AG08396 (cell line): ENCODE measurements at regions not wholly inside any gene's neighbourhood (a gene's known extent, or its start where the extent isn't known, plus 50 kb on each side); places are given as distances from the start of the nearest gene placed in this dataset.

Experiments used
- DNase-seq: peaks from one replicate; pipeline ENCODE4 v3.0.0; 2012; ENCODE audit warnings: low spot score, mixed read lengths

DNA sequence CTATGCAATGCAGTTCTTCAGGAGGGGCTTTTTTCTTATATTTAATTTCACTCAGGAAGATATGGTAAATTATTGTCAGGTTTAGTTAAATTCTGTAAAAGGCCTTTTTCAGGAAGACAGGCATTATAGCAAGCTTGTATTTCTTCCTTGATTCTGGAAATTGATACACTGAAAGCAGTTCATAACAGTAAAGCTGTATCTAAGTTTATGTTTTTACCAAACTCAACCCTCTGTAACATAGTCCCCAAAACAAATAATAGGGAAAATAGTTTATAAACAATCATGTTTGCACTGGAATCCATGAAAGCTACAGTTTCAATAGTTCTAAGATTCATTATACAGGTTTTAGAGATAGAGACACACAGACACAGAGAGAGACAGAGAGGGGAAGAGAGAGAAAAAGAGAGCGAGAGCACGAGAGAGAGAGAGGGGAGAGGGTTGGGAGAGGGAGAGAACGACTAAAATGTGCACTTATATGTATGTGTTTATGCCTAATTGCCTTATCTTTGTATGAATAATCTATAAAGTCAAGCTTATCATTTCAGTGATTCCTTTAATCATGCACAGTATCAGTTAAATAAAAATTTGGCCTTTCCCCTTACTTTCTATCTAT is 454.4 kb downstream of the RFPL4B start:
- DNase-seq, result no peak

DNA sequence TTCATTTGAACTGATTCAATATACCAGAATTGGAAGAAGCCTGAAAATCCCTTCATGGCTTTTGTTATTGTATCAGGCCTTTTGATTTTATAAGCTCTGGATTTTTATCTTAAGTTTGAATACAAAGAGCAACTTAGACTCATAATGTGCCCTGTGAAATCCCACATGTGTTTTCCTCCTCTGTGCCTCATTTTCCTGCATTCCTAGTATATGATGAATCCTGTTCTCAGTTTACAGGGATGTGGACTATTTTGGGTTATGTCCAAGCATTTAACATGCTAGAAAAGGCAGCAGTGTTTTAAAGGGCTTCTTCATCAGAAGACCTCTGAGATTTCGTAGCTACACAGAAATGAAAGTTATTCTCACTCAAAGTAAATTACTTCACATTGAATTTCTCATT is 455.0 kb downstream of the RFPL4B start:
- DNase-seq, result peak; percentile 53

DNA sequence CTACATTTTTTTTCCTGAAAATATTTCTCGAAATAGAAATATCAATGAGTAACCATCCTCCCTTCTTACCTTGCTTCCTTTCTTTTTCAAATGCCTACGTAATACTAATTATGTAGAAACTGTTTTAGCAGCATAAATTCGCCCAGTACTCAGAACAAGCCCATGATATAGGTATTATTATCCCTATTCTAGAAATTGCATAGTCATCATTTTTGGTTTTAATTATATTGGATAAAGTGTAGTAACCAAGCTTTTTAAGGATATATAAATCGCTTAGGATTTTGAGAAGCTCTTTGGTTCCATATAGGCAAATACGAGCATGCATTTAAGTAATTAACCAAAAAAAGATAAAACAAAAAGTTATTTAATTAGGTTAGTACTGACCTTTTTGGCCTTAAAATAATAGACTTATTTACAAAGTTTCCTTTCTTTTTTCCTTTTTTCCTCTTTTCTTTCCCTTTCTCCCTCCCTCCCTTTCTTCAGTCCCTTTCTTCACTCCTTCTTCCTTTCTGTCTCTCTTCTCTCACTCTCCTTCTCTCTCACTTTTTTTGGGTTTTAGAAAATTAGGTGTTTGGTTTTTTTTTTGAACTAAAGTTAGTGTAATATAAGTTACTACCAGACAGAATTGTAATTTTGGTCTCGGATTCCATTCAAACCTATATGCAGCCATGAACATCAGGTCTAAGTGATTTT is 457.7 kb downstream of the RFPL4B start:
- DNase-seq, result no peak

DNA sequence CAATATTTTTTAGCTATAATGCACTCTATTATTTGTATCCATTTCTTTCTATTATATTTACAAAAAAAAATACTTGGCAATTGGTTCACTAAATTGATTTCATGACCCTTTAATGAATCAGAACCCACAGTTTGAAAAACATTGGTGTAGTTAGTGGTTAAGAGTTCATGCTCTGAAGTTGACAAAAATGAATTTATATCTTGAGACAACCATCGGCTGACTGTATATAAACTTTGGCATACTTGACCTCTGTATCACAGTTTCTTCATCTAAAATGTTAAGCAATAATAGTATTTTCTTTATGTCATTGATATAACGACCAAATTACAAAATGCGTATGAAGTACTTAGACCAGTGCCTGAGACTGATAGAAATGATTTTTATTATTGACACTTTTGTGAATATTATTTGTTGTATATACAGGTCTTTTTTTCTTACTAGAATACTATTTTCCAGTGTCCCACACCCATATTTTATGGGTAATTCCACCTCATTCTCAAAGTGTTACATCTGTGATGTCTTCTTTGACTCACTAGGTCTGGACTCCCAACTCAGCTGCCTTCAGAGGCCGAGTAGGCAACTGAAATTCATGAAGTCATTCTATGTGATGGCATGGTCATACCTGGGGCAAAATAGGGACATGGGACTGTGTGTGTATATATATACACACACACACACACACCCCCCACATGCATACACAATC is 459.2 kb downstream of the RFPL4B start:
- DNase-seq, result peak; percentile 39

DNA sequence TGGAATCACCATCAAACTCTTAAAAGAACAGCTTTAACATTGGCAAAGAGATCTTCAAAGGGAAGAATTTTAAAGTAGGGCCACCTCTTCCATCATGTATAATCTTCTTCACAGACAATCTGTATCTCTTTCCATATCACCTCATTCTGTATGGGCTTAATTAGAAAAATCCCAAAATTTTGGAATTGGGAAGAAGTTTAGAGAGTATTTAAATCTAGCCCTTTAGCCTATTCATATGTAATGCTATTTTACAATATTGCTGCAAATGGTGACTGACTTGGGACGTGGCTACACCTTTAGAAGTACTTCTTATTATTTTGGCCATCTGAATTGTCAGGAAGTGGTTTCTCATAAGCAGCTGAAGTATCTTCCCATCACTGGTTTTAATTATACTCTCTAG is 474.3 kb downstream of the RFPL4B start:
- no peak for DNase-seq

DNA sequence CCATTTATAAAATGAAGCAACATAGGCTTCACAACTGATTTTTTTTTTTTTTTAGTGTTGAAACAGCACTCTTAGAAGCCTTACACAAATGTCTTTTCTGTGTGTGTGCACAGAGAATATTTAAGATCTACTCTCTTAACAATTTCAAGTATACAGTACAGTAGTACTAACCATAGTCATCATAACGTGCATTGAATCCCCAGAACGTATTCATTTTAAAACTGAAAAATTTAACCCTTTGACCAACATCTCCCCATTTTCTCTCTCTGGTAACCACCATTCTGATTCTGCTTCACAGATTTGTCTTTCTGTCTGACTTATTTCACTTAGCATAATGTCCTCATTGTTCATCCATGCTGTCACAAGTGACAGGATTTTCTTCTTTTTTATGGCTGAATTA is 475.6 kb downstream of the RFPL4B start:
- DNase-seq, result no peak

DNA sequence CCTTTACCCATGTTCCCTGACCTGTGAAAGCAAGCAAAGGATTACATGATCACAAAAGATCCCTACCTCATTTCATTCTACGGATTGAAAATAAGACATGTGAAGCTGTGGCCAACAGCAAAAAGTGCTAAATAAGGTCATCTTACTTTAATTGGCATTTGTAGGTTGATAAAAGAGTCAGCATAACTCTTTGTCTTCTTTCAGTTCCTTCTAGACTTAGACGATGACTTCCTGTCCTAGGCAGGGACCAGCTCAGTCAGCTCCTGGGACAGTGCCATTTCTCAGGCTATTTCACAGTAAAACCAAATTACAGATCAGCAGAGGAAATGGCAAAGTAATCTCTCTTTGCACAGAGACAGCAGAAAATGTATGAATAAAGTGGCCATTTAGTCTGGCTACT is 480.7 kb downstream of the RFPL4B start:
- no peak for DNase-seq

DNA sequence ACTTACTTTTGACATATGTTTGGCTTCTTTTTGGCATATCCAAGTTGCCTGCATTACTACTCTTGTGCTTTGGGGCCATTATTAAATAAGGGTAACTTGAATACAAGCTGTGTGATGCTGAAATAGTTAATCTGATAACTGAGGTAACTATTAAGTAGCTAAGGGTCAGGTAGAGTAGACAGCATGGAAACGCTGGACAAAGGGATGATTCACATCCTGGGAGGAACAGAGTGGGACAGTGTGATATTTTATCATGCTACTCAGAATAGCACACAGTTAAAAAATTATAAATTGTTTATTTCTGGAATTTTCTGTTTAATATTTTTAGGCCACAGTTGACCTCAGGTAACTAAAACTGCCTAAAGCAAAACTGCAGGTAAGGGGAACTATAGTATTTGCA is 483.9 kb downstream of the RFPL4B start:
- DNase-seq, result no peak

DNA sequence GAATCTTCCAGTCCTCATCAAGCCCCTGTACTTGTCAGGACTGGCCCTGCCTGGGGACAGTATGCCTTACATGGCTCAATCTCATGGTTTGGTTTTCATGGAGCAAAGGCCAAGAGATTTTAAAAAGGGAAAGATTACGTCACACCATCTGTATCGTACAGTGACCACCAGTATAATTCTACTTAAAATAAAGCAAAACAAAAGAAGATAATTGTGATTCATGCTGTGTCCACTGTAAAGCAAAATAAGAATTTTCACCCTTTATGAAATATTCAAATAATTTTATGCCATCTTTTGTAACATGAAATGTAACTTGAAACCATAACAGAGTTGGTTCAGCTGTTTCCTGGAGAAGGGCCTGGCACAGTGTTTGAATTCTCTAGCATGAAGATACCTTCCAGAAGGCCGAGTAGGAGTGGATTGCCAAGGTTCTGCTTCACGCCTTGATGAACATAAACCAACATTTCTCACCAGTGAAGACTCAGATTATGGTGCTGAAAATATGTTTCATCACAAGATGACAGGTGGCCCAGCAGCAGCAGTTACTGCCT is 486.5 kb downstream of the RFPL4B start:
- DNase-seq, result no peak

DNA sequence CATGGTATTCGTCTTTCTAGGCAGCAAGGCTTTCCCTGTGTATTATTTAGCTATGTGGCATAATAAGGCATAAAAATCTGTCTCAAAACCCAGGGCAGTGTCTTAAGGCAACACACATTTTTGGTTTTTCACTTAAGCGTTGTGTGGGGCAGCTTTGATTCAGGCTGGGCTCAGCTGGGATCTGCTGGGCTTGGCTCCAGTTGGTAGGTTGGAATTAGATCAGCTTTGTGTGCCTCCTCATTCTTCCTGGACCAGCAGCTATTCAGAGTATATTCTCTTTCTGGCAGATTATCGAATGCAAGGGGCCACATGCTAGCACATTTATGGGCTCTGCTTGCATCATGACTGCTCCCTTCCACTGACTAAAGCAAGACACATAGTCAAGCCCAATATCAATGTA is 487.9 kb downstream of the RFPL4B start:
- no peak for DNase-seq

DNA sequence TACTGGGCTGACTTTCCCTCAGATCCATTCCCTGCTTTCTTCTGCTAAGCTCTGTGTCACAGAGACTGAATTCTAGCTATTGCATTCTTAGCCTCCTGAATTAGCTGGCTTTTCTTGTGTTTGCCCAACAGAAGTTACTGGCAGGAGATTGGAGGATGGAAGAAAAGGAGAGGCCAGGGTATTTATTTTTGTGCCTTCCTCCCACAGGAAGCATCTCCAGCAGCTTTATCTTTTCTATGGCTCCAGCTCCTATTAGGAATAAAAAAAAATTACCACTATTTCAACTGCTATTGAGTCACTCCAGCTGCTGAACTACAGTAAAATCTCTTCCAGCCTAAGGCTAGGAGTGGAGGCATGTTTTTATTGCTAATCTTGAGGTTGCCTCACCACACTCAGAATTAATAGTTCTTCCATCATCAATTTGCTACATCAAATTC is 492.4 kb downstream of the RFPL4B start:
- DNase-seq, result peak; percentile 33

DNA sequence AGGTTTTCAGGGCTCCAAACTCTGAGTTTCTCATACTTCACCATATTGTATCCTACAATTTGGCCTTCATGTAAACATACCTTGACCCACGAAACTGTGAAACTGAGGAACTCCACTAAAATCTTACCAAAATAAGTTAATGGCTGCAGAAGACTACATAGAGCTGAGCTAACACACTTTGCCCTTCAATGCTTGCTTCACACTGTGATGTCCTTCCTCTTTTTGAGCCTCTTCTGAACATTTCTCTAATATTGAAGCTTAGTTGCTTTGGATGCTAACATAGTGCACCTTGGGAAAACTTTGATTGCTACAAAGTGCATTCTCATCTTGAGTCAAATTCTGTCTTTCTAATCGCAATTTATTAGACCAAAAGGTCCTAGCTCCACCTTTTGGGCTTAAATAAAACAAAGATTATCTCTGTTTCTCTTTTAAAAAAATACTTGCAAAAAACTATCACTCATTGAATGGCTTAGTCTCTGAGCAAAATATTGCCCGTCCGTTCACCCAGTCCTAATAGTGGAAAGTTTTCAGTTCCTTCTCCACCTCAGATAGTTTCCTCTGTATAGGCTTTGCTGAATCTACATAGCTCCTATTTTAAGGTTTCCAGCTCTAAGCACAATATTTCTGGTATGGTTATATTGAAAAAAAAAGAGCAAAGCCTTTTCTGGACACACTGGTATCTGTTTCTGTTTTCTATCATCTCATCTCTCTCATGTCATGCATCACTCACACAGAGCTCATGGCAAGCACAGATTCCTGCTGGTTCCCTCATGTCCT is 494.6 kb downstream of the RFPL4B start:
- no peak for DNase-seq

DNA sequence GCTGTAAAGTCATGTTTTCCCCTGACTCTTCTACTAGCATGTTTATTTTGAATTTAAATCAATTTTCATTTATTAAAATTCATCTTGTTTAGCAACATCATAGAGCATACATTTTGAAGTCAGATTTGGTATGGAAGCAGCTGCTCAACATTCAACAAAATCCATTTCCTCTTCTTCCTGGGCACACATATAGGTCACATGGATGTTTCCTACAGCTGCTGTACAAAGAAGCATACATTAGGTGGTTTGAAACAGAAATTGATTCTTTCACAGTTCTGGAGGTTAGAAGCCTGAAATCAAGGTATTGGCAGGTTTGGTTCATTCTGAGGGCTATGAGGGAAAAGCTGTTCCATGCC is 495.2 kb downstream of the RFPL4B start:
- no peak for DNase-seq

DNA sequence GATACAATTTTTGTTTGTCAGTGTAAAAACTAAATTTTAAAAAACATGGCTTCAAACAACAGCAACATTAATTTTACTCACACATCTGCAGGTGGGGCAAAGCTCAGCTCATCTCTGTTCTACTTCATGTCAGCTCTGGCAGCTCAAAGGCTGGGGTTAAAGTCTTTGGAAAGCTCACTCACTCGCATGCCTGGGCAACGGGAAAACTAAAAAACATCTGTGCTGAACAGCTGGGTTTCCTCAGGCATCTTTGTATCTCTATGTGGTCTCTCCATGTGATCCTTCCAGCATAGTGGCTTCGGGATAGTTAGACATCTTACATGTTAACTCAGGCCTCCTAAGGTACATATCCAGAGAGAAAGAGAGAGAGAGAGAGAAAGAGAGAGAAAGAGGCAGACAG is 499.6 kb downstream of the RFPL4B start:
- DNase-seq, result no peak

DNA sequence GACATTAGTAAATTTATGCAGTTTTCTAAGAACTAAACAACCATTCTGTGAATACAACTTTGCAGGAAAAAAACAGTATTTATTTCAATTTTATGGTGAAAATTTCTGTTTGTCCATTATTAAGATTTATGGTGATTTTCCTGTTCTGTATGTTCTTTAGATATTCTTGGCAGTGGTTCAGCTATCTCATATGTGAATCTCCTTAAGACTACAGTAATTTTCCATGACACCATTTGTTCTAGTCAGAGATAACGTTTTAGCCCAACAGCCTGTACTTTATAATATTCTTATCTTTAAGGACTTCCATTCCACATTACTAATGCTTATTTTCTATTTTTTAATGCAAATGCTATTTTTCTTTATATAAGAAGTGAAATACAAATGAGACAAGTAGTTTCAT is 504.0 kb downstream of the RFPL4B start:
- DNase-seq, result no peak

DNA sequence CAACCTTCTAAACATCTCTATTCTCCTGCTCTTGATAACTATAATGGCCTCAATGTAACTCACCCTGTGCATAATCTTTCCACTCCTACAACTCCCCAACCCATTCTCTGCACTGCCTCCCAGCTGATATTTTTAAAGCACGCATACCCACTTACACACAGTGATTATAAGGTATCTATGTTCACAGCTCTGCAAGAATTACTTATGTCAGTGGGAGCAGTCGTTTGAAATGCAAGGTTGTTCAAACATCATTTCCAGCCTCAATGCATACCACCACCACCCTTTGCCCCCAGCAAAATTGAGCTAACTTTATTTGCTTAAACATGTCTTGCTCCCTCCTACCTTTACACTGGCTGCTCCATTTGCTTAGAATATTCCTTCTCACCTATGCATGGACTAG is 506.0 kb downstream of the RFPL4B start:
- no peak for DNase-seq

DNA sequence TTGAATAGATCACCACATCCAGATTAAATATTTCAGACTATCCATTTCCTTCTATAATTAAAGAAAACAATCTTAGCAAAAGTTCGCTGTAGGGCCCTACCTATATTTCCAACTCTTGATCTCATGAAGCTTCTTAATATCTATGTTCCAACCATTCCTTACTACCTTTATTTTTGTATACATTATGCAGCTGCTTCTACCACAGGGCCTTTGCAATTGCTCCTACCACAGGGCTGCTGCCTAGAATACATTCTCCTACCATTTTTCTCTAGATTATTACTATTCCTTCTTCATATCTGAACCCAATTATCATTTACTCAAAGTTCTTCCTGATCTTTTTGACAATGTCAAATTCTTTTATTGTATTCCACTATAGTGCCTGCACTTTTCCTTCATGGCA is 516.6 kb downstream of the RFPL4B start:
- DNase-seq, result no peak

DNA sequence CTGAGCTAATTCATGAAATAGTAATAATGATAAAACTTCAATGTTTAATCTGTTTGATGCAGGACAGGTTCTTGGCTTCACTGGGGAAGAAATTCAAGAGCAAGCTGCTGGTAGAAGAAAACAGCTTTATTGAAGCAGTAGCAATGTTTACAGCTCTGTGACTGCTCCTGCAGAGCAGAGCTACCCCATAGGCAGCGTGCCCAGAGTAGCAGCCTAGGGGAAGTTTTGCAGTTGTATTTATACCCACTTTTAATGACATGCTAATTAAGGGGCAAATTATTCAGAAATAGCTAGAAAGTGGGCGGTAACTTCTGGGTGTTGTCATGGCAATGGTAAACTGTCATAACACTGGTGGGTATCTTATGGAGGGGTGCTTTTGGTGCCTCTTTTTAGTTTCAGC is 518.0 kb downstream of the RFPL4B start:
- no peak for DNase-seq

DNA sequence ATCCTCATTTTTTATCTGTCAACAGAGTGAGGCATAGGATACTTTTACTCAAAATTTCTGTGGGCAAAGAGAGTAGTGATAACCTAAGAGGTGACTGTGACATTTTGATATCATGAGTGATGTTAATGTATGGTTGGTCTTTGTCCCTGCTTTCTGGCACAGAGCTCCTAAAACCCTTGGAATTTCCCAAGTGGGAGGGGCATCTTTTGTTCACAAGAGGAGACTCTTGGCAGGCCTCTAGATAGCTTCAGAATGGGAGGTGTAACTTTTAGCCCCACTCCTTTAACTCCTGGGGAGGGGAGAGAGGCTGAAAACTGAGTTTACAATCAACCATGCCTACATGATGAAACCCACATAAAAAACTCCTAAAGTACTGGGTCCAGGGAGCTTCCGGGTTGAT is 527.8 kb downstream of the RFPL4B start:
- DNase-seq, result no peak

DNA sequence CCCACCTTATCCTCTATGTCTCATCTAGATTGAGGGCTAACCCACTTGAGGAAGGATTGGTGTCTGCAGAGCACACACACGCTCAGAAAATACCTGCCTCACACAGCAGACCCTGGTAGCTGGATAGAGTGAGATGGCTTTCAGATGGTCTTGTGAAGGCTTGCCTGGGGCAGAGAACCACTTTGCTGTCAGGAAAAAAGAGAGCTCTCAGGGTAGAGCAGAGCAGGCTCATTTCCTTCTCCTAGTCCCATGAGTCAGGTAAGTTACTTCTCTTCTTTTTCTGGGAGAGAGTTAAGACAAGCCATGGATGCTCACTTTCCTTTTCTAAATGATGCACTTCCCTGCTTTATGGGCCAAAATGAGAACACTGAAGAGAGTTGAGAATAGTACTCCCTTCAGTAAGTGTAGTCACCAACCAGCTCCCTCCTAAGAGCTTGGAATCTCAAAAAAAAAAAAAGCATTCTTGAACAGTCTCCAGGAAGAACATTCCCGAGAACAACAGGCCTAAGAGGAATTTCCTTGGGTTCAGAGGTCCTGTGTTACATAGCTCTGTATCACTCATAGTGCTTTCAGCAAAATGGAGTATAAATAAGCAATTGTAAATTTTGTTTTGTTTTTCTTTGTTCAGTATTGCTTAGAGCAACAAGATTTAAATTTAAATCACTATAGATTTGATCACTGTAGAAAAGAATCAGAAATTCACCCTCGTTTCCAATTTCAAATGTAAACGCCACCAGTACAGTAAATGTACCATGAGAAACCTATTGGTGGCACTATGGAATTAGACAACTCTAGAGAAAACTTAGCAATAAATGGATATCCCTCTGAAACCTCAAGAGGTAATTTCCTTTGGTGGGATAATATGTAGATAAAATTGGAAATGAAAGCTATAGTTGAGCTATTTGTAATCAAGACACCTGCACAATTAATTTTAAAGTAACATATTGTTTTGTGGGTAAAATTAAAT is 530.3 kb downstream of the RFPL4B start:
- peak; percentile 85 for DNase-seq

DNA sequence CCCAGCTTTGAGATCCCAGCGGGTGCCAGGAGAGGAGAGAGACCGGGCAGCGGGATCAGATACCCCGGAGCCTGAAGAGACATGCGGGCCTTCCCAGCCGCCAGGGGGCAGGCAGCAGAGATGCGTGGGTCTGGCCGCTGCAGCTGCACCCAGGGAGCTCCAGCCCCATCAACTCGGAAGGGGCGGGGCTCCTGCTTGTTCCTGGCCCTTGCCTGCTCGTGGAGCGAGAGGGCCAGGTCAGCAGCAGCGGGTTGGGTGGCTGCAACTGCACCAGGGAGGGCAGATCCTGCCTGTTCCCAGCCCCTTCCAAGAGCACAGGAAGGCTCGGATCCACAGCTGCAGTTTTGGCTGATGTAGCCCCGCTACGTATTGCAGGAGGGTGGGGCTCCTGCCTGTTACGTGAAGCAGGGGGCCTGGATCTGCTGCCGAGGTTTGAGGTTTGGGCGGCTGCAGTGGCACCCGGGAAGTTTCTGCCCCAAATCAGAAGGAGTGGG is 532.8 kb downstream of the RFPL4B start:
- no peak for DNase-seq
